GM19324 (cell line): ENCODE measurements at regions not wholly inside any gene's neighbourhood (a gene's known extent, or its start where the extent isn't known, plus 50 kb on each side); places are given as distances from the start of the nearest gene placed in this dataset.

Experiments
- ATAC-seq: cut with Tn5 transposase; IDR thresholded peaks from one replicate; pipeline ENCODE4 v1.9.1; 2021; ENCODE audit warnings: mild to moderate bottlenecking, moderate library complexity; ENCODE audit not compliant: unreplicated experiment, low FRiP score

DNA sequence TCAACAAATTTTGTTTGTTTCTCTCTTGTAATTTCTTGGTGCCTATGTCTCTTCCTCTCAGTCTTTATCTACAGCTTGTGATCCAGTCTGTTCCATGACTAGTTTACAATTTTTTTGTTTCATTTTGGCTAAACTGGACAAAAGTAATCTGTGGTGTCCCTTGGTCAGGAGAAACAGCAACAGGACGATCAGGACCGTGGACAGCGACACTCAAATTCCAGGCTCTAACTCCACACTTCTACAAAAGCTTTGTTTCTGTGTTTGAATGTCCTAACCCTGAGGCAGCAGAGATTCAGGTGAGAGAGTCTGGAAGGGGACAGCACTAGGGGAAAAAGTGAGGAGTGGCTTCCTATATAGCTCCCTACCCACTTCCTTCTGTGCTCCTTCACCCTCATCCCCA is 593.3 kb upstream of the FANCL start:
- no peak for ATAC-seq

DNA sequence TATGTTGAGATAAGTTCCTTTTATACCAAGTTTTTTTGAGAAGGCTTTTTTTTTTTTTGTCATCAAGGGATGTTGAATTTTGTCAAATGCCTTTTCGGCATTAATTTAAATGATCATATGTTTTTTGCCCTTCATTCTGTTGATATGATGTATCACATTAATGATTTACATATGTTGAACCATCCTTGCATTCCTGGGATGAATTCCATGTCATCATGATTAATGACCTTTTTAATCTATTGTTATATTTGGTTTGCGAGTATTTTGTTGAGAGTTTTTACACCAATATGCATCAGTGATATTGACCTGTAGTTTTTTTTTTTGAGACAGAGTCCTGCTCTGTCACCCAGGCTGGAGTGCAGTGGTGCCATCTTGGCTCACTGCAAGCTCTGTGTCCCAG is 585.7 kb upstream of the FANCL start:
- ATAC-seq = no peak

DNA sequence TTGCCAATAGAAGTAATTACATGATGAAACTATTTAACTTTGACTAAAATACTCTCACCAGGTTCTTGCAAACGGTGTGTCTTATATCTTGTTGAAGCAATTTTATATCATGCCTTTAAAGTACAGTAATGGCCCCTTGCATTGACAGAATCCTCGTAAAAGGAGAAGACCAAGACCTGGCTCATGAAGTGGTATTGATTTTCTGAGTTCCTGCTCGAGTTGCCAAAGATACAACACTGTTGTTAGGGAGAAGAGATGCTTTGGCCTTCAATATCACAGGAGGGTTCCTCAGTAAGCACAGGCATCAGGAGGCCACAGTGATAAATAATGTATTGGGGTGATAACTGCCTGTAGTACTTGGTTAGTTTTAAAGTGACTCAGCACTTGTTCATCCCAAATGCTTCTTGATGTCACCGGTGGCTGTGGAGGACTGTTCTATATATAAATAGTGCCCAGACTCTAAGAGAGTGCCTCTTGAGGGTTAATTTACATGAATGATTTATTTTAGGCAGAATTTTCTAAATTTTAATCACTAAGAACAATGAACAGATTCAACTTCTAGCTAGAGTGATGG is 571.7 kb upstream of the FANCL start:
- no peak for ATAC-seq

DNA sequence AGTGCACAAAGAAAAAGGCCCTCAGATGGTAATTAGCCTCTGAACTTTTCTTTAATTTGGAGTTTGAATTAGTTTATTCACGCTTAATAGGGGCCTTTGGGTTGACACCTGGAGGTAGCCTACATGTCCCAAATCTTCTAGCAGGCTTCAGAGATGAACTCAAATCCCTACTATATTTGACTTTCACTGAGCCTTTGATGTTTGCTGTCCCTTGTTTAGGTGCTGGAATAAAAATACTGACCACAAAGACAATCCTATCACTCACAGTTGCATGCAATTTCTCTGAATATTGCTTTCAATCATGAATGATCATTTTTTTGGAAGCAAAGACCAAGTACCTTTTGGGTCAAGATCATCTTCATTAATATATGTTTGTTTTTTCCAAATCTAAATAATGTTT is 564.0 kb upstream of the FANCL start:
- no peak for ATAC-seq

DNA sequence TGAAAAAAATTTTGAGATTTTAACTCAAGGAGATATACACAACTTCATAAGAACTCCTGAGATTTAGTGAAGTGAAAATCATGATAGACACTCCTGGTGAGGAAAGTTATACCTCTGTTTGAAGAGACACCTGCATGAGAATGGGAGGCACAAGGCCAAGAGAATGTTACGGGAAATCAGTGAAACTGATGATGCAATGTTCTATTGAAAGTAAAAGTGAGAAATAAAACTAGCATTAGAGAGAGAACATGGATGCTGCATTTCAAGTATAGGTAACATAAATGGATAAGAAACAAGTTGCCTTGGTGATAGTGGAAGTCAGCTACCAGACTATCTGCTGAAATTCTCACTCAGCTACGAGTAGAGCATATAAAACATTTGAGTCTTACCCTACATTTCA is 562.1 kb upstream of the FANCL start:
- no peak for ATAC-seq

DNA sequence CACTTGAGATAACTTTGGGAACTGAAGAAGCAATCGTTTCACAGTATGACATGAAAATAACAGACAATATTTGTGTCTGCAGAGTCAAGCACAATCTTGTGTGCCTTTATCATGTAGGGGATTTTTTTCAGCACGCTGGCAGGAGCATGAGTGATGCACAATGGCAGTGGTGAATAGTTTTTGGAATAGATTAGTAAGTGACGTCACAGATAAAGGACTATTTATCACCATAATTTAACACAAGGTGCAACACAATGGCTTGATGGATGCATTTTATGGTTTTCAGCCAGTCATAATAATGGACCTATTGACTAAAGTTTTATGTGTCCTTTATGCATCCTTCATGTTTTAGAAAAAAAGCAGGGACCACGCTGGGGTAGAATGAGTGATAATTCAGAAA is 559.8 kb upstream of the FANCL start:
- no peak for ATAC-seq

DNA sequence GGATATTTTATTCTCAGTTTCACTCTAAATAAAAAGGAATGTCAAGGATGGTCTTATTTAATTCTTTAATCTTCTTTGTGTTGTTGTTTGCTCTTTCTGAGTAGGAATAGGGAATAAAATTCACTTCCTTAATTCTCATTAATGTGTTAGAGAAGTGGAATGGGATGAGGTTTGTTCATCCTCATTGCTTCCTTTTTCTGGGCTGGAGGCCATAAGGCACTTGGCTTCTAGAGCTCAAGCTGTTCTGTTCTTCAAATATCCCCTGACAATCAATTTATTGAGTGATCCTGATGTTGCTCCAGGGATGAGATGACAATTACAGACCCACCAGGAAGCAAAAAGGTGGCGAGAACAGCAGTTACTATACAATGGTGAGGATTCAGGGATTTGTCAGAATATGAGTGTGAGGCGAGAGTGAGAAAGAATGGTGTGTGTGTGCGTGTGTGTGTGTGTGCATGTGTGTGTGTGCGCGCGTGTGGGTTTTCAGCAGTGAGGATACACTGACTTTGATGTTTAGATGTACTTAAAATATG is 557.6 kb upstream of the FANCL start:
- no peak for ATAC-seq

DNA sequence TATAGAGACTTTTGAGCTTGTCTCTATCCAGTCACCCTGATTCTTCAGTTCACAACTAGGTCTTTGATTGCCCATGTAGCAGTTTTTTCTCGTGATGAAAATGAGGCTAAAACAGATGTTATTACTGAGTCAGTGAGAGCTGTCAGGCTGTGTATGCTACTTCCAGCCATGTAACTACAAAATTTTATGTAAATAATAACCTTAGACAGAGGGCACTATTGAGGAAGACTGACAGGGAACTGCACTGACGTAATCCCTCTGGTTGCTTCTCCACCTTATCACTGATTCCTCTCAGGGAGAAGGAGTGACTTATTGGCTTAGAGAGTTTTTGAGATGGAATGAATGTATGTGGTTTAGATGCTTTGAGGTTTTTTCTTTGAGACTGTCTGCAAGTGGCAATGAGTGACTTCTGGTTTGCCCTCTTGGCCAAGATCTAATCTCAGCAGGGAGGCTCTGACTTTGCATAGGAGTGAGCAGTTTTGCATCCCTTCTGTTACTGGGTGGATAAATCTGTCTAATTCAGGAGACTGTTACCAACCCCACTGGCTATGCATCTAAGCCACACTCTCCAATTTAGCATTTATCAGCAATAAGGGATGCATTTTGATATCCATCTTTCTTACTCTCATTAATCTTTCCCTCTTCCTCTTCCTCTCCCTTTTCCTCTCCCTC is 555.2 kb upstream of the FANCL start:
- no peak for ATAC-seq

DNA sequence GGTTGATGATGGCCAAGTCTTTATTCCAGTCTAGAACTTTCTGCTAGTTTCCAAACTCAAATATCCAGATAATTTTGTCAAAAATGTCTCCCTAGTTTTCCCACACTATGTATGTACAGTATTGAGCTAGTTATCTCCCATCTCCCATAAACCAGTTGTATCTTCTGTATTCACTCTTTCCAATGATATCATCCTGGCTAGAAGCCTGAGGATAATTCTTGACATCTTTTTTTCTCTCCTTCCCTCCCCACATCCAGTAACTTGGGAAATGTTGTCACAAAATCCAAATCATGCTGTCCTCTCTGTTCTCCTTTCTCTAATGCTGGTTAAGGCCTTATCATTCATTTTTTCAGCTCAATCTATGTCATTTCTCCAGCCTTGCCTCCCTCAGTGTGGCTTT is 553.8 kb upstream of the FANCL start:
- ATAC-seq = no peak

DNA sequence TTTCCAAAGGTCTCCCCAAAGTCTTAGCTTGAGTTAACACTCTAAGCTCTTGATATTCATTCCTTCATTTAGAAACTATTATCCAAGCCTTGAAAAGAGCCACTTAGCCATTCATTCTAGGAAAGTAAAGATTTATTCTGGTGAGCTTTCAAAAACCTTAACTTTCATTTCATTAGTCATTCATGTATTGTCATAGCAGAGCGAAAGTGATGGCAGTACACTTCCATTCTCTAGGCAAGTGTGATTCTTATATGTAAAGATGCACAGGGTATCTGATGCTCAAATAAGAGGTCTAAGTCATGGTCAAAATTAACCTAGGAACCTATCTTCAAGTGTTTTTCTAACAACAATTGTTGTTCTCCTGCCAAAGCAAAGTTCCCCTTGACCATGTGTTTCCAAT is 553.0 kb upstream of the FANCL start:
- no peak for ATAC-seq

DNA sequence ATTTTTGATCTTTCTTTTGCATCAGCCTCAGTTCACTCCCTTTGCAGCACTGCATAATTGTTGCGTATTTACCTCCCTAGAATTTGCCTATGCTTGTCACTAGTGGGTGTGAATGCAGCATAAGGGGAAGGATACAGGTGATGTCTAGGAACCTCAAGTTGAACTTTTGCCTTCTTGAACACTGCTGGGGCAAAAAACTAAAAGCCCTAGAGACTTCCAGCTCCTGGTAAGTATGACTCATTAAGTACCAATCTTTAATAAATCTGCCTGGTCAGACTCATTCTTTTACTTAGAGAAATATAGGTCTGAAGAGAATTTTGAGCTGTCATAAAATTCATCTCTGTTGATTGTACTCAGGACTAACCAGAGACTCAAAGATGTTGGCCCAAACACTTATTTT is 547.3 kb upstream of the FANCL start:
- ATAC-seq = no peak

DNA sequence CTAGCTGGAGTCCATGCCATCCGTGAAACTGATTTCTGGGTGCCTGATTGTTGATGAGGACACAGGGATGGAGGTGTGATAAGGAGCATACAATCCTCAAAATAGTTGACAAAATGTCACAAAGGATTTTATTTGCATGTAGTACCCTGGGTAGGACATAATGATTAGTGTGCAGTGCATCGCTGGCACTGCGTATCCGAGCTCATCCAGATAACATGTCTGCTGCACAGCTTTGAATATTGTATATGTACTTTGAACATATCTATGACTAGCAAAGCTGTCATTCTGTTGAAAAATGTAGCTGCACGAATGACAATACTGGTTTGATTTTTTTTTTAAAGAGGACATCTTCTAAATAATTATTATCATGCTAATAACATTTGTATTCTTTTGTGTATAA is 529.7 kb upstream of the FANCL start:
- ATAC-seq = no peak

DNA sequence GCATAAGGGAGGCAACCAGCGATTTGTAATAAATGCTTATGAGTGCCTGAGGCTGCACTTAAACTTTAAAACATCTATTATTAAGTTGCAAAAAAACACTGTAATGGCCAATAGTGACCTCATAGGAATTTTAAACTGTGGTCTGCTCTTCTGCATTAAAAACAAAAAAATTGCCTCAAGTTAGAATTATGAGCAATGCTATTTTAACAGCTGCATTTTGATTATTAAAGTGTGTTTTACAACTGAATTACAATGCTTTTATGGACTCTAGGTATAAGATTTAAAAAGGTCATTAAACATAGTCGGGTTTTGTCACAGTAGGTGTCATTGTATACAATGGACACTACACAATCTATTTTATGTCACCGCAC is 528.7 kb upstream of the FANCL start:
- no peak for ATAC-seq

DNA sequence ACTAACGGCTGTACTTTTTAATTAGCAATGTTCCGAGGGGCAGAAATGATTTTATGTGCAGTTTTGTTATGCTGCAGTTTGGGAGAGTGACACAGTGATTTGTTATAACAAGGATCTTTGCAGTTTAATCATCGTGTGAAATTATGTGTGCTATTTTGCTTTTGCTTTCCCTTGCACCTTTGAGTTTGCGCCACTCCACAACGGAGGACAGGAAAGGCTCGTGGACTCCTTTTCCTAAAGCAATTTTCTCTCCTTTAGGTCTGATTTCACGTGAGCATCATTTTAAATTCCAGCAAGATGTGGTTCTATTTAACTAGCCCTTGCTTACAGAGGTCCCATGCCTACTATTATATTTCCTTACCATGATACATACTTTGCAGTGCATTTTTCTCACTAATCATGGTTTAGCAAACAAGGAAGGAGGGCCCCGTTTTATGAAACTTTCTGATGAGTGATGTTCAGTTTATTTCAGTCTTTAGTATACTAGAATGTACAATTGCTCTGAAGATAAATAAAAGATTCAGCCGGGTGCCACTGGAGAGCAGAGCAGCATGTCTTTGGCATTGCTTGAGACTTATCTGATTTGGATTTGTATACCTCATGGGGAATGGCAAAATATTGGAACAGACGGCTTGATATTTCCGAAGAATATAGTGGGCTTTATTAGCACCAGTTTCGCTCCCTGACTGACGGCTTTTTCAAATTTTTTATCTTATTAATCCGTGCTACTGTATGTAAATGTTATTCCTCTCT is 528.2 kb upstream of the FANCL start:
- ATAC-seq = no peak

DNA sequence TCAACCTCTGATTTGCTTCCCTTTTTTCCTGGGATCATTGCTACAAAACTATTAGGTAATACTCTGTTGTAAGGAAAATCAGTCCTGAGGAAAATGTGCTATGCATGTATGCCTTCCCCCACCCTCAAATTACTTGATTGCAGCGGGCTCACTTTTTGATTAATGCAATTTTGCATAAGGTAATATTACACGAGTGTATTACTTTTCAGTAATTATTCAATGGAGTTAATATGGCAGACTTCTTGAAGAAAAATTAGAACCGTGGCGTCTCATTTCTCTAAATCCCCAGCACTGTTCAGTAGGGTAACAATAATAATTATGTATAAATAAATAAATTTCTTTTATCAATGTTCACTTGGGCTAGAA is 527.6 kb upstream of the FANCL start:
- ATAC-seq = no peak

DNA sequence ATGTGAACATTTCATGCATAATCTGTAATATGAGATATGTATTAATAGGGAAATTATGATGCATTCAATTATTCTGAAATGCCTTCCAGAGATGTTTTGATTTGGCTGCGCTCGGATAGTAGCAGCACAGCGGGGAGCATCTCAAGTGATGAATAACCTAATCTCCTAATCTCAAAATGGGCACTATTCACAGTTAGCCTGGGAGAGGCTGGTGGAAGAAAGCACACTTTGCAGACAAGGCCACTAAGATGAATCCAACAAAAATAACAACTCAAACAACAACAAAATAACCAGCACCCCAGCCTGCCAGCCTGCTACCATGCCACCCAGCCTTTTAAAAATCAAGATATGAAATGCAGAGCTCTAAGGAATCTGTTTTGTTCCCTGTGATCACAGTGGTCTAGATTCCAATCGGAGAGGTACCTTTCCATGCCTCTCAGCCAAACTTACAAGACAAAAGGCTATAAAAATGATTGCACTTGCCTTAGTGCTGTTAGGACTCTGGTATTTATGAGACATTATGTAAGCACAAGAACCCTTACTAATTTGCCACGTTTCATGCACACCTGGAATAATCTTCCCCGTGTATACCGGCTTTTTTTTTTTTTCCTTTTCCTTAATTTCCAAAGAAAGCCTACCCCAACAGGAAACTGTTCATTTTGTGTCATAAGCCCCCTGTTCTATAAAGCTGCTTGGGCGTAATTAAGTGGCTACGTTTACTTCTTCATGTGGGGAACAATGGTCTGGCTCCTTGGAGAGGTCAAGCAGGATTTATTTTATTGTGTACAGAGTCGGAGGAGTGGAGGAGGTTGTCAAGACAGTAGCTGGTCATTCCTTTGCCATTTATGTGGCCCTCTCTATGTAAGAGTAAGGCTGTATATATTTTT is 526.9 kb upstream of the FANCL start:
- ATAC-seq = no peak

DNA sequence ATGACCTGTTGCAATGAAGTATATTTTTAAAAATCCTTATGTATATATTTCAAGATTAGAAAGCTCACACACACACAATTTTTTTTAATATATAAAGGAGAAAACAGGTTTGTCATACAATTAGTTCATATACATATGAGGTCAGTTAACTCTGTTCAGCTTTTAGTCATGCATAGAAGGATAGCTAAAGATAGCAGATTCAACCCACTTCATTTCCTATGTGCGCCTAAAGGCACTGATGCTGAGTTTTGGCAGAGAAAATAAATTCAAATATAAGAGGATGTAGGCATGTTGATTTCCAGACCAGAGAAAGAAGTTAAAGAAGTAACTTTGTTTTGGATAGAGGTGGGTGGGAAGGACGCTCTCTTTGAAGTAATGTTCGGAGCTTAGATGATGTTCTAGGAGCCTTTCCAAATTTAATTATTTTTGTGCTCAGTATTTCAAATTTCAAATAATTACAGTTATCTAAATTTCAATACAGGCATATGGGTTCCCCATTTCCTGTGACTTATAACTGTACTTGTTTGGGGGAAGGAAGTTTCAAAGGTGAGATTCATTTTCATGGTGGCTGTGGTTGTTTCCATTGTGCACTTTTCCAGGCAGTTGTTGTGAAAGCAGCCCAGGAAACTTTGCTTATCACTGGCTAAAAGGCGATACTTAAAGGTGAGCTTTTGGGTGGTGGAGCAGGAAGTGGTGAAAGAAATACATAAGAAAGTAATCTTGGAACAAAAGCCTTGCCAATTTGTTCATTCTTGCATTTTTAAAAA is 523.4 kb upstream of the FANCL start:
- ATAC-seq = no peak

DNA sequence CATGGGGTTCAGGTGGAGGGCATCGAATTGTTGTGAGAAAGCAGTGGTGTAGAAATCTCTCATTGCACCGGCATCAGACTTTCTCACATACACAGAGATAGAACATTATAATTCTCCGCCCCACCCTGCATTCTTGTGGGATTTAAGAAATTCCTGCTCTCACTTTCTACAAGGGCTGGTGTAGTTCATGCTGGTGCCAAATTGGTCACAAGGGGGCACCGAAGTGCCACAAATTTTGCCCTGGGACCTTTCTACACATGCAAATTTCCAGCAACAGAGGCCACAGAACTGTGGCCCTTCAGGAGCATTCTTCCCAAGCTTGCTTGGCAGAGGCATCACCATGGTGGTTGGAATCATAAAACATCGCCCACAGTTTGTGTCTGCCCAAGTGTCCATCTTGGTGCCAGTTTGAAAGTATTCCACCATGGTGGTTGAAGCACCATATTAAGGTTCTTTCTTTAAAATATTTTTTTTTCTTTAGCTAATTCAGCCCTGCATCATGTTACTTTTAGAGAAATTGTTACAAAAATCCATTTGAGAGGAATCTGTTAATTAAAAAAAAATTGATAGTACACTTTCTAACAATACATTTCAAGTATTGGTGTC is 521.2 kb upstream of the FANCL start:
- ATAC-seq = peak; percentile 70

DNA sequence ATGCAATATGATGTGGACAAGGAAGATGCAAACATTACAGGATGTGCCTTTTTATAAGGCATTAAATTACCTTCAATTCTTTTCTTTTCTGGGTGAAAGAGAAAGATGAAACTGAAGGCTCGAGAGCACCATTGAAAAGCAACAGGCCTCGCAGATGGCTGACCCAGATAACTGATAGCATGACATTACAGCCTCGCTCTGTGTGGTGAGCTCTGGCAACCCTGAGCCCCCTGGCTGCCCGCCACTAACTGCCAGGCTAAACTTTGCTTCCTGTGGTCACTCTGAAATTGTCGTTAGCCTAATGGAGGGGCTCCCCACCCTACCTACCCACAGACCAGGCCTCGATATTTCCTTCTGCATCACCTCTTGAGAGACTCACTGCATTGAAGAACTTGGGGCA is 516.8 kb upstream of the FANCL start:
- ATAC-seq = no peak

DNA sequence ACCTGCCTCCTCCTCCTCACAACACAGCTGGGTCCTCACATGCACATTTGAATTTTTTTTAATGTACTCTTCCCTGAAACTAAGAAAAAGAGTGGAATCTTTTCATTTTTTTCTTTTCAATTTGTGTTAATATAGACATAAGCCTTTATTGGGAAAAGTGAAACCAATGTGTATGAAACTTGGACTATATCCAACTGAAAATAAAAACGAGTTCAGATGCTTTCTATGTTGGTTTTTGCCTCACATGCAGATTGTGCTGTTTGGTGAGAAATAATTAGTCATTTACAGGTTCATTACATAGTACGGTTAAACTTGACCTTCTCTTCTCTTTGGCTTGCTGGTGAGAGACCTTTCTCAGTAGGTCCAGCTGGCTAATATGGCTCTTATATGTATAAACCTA is 515.2 kb upstream of the FANCL start:
- ATAC-seq = no peak
